ENCODE measurements at regions not wholly inside any gene's neighbourhood (a gene's known extent, or its start where the extent isn't known, plus 50 kb on each side); places are given as distances from the start of the nearest gene placed in this dataset.

GRCh38 chr5:56567278-56567677 lies 248.1 kb upstream of the MAP3K1 start:
- Histone ChIP-seq H3K4me1 (no peaks in the 10 kb centered on the region), H3K27ac (no peak overlapping the region), H3K27me3 (no peaks in the 10 kb centered on the region), H3K9me3 (no peaks in the 10 kb centered on the region), H3K4me3 (no peak overlapping the region), H3K36me3 (no peaks in the 10 kb centered on the region)
- intact Hi-C loops (cut with DNase I; ENCODE audit: low total_unique reads), result no loop called here
- DNase-seq, result no peak
- TF ChIP-seq POLR2A (IDR thresholded peaks at IDR 0.05), result no peak
- TF ChIP-seq CTCF (IDR thresholded peaks at IDR 0.05), result no peak

GRCh38 chr5:56566374-56567249 lies 248.7 kb upstream of the MAP3K1 start:
- H3K9me3 ChIP-seq, result no peaks in the 10 kb centered on the region
- H3K36me3 ChIP-seq, result no peaks in the 10 kb centered on the region
- DNase-seq, result no peak
- no peak overlapping the region for H3K27ac ChIP-seq
- intact Hi-C loops (cut with DNase I; ENCODE audit: low total_unique reads), result no loop called here
- H3K4me3 ChIP-seq, result no peak overlapping the region
- no peak for TF ChIP-seq POLR2A (IDR thresholded peaks at IDR 0.05)
- TF ChIP-seq CTCF (IDR thresholded peaks at IDR 0.05), result no peak
- H3K27me3 ChIP-seq, result no peaks in the 10 kb centered on the region
- H3K4me1 ChIP-seq, result no peaks in the 10 kb centered on the region

GRCh38 chr5:56565644-56566043 lies 249.7 kb upstream of the MAP3K1 start:
- no peaks in the 10 kb centered on the region for H3K4me1 ChIP-seq
- H3K27ac ChIP-seq, result no peak overlapping the region
- TF ChIP-seq CTCF (IDR thresholded peaks at IDR 0.05) (no peak), POLR2A (IDR thresholded peaks at IDR 0.05) (no peak)
- H3K9me3 ChIP-seq, result no peaks in the 10 kb centered on the region
- no peaks in the 10 kb centered on the region for H3K27me3 ChIP-seq
- intact Hi-C loops (cut with DNase I; ENCODE audit: low total_unique reads), result no loop called here
- no peak overlapping the region for H3K4me3 ChIP-seq
- H3K36me3 ChIP-seq, result no peaks in the 10 kb centered on the region
- DNase-seq, result no peak

GRCh38 chr5:56565283-56565615 lies 250.1 kb upstream of the MAP3K1 start:
- H3K4me1 ChIP-seq, result no peaks in the 10 kb centered on the region
- intact Hi-C loops (cut with DNase I; ENCODE audit: low total_unique reads), result no loop called here
- H3K9me3 ChIP-seq, result no peaks in the 10 kb centered on the region
- no peak for TF ChIP-seq CTCF (IDR thresholded peaks at IDR 0.05)
- no peak for TF ChIP-seq POLR2A (IDR thresholded peaks at IDR 0.05)
- H3K36me3 ChIP-seq, result no peaks in the 10 kb centered on the region
- H3K27ac ChIP-seq, result no peak overlapping the region
- DNase-seq, result no peak
- no peaks in the 10 kb centered on the region for H3K27me3 ChIP-seq
- H3K4me3 ChIP-seq, result no peak overlapping the region

- Histone ChIP-seq H3K27me3 (no peaks in the 10 kb centered on the region), H3K4me1 (no peaks in the 10 kb centered on the region), H3K27ac (no peak overlapping the region), H3K4me3 (no peak overlapping the region), H3K36me3 (no peaks in the 10 kb centered on the region), H3K9me3 (no peaks in the 10 kb centered on the region)
- TF ChIP-seq POLR2A (IDR thresholded peaks at IDR 0.05) (no peak), CTCF (IDR thresholded peaks at IDR 0.05) (no peak)
- intact Hi-C loops (cut with DNase I; ENCODE audit: low total_unique reads), result no loop called here
- DNase-seq, result no peak
Observed at GRCh38 chr5:56564541-56565282, 250.6 kb upstream of the MAP3K1 start.

Data from uterus (tissue), 3 donors.